Heart left ventricle (tissue), 13 donors: ENCODE measurements at regions not wholly inside any gene's neighbourhood (a gene's known extent, or its start where the extent isn't known, plus 50 kb on each side); places are given as distances from the start of the nearest gene placed in this dataset.

ENCODE experiments used
- POLR2A ChIP-seq, 2 donors: fragments of 450-650 bp; IDR thresholded peaks; one replicate each; pipeline ENCODE4 v1.6.1; 2017; ENCODE audit warnings: antibody characterized with exemption in 2 of 2, mild to moderate bottlenecking in 2 of 2, moderate library complexity in 2 of 2
- TF ChIP-seq, protein P1 (sequence below), 12 donors: fragments of 200-600 bp; sonication (generic) in 4 of 12; IDR thresholded peaks; one replicate each; pipeline versions ENCODE4 v1.5.0 to v1.8.0; 2018 to 2022; ENCODE audit warnings: antibody characterized with exemption in 12 of 12, mild to moderate bottlenecking in 5 of 12
- donor health status: ischemic (EF 13 %, LVEDD 7.1; RV severe dilation, severe dysfunction).
- donor health status: DM: no; HTN: yes; CAD: no.
- donor health status: DM: no; HTN: no; CAD: no.
- donor health status: ischemic (EF 25% LVEDD 6.9; RV normal size, moderate dysfunction).
- donor health status: ischemic (EF 25% LVEDD 5.7; RV mildly dilated, moderate dysfunction).
- donor health status: ischemic (EF 35%, LVEDD 5.7; RV mildly dilated, moderate dysfunction).
- donor health status: nonischemic (EF 11% LVEDD 7.7; RV severe dilation, severe dysfunction).
- donor health status: DM: yes; HTN: yes; CAD: no.
- donor health status: PGD.
- donor health status: ischemic (EF 29% LVEDD 5.4; RV normal size, mild dysfunction).
- donor health status: nonischemic (EF 23%, LVEDD 6.1; RV moderate dilation, normal function).

- TF ChIP-seq, protein P1, sequence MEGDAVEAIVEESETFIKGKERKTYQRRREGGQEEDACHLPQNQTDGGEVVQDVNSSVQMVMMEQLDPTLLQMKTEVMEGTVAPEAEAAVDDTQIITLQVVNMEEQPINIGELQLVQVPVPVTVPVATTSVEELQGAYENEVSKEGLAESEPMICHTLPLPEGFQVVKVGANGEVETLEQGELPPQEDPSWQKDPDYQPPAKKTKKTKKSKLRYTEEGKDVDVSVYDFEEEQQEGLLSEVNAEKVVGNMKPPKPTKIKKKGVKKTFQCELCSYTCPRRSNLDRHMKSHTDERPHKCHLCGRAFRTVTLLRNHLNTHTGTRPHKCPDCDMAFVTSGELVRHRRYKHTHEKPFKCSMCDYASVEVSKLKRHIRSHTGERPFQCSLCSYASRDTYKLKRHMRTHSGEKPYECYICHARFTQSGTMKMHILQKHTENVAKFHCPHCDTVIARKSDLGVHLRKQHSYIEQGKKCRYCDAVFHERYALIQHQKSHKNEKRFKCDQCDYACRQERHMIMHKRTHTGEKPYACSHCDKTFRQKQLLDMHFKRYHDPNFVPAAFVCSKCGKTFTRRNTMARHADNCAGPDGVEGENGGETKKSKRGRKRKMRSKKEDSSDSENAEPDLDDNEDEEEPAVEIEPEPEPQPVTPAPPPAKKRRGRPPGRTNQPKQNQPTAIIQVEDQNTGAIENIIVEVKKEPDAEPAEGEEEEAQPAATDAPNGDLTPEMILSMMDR (IDR thresholded peaks at IDR 0.05), result no peak
- TF ChIP-seq POLR2A (IDR thresholded peaks at IDR 0.05), result no peak
Observed at GRCh38 chr13:74258961-74259360, 124.8 kb upstream of the KLF12 start.
